H1 (cell line): ENCODE measurements at regions not wholly inside any gene's neighbourhood (a gene's known extent, or its start where the extent isn't known, plus 50 kb on each side); places are given as distances from the start of the nearest gene placed in this dataset.
A peak's percentile ranks its signal among the peaks of the same experiment; 100 is the strongest.

Experiments used
- BACH1 ChIP-seq: IDR thresholded peaks from 2 replicates; pipeline ENCODE4 v1.6.1; 2012; ENCODE audit warnings: low read length, improper control_type of control experiment
- CTCF ChIP-seq, 3 experiments: IDR thresholded peaks; 1 replicate in 2 of 3; 2 replicates in 1 of 3; pipeline versions ENCODE4 v1.5.1 to v1.6.1; 2011; ENCODE audit warnings: low read length in 3 of 3, mild to moderate bottlenecking in 3 of 3, inconsistent platforms in 2 of 3, low read depth in 1 of 3, moderate library complexity in 1 of 3; ENCODE audit not compliant: insufficient read depth in 1 of 3; ENCODE audit errors: control extremely low read depth in 1 of 3
- EP300 ChIP-seq, 2 experiments: IDR thresholded peaks; 1 replicate in 1 of 2; 2 replicates in 1 of 2; pipeline ENCODE4 v1.6.1; 2011 to 2012; ENCODE audit warnings: low read depth in 2 of 2, low read length in 2 of 2, mild to moderate bottlenecking in 2 of 2, borderline replicate concordance in 1 of 2, inconsistent platforms in 1 of 2, moderate library complexity in 1 of 2
- EZH2 ChIP-seq: fragments of 200-600 bp; sonication (generic); IDR thresholded peaks from 2 replicates; pipeline ENCODE4 v1.7.1; 2012; ENCODE audit warnings: low read depth, mild to moderate bottlenecking, moderate library complexity, low read length, inconsistent platforms; ENCODE audit not compliant: severe bottlenecking
- KDM4A ChIP-seq: IDR thresholded peaks from one replicate; pipeline ENCODE4 v1.7.1; 2012; ENCODE audit warnings: low read depth, mild to moderate bottlenecking, moderate library complexity, low read length, inconsistent platforms; ENCODE audit not compliant: severe bottlenecking
- POLR2A ChIP-seq, 2 experiments: IDR thresholded peaks; 1 replicate in 1 of 2; 2 replicates in 1 of 2; pipeline ENCODE4 v1.6.1; 2011; ENCODE audit warnings: low read depth in 2 of 2, low read length in 2 of 2, mild to moderate bottlenecking in 2 of 2; ENCODE audit errors: control extremely low read depth in 1 of 2
- POLR2AphosphoS5 ChIP-seq: IDR thresholded peaks from 2 replicates; pipeline ENCODE4 v1.6.1; 2011; ENCODE audit warnings: low read depth, low read length
- POU5F1 ChIP-seq: IDR thresholded peaks from 2 replicates; pipeline ENCODE4 v1.6.1; 2011; ENCODE audit warnings: low read depth, mild to moderate bottlenecking, low read length, moderate library complexity
- RFX5 ChIP-seq: IDR thresholded peaks from 2 replicates; pipeline ENCODE4 v1.6.1; 2011; ENCODE audit warnings: low read depth, low read length, improper control_type of control experiment, borderline replicate concordance
- SIRT6 ChIP-seq: IDR thresholded peaks from one replicate; pipeline ENCODE4 v1.7.1; 2012; ENCODE audit warnings: low read length, inconsistent platforms
- SP2 ChIP-seq: IDR thresholded peaks from 2 replicates; pipeline ENCODE4 v1.6.1; 2012; ENCODE audit warnings: mild to moderate bottlenecking, low read length, inconsistent platforms
- TAF1 ChIP-seq: IDR thresholded peaks from 2 replicates; pipeline ENCODE4 v1.6.1; 2011; ENCODE audit warnings: mild to moderate bottlenecking, low read depth, low read length
- TEAD4 ChIP-seq: IDR thresholded peaks from 2 replicates; pipeline ENCODE4 v1.6.1; 2012; ENCODE audit warnings: low read depth, low read length, inconsistent platforms, mixed read lengths
- TF ChIP-seq, protein P1 (sequence below): IDR thresholded peaks from 2 replicates; pipeline ENCODE4 v1.6.1; 2012; ENCODE audit warnings: low read length, inconsistent platforms

GRCh38 chr4:123114915-123115756, 192.7 kb upstream of the NUDT6 start:
- no peak for TF ChIP-seq TAF1
- no peak for TF ChIP-seq SIRT6
- no peak for TF ChIP-seq POLR2AphosphoS5
- TF ChIP-seq RFX5 = no peak
- no peak for TF ChIP-seq TEAD4
- no peak for TF ChIP-seq POLR2A (IDR thresholded peaks at IDR 0.05; ENCODE audit: control extremely low read depth in 1 of 2, low read depth in 2 of 2, low read length in 2 of 2)
- peak in 2 of 3 experiments; percentile 22 to 54; a peak in 3 of 4 replicates for TF ChIP-seq CTCF (IDR thresholded peaks at IDR 0.05; ENCODE audit: control extremely low read depth in 1 of 3, insufficient read depth in 1 of 3, low read depth in 1 of 3, low read length in 3 of 3)
- TF ChIP-seq BACH1 = no peak
- TF ChIP-seq EP300 (IDR thresholded peaks at IDR 0.05; ENCODE audit: borderline replicate concordance in 1 of 2, low read depth in 2 of 2, low read length in 2 of 2) = no peak
- no peak for TF ChIP-seq EZH2
- no peak for TF ChIP-seq SP2
- no peak for TF ChIP-seq KDM4A
- no peak for TF ChIP-seq POU5F1
- TF ChIP-seq, protein P1, sequence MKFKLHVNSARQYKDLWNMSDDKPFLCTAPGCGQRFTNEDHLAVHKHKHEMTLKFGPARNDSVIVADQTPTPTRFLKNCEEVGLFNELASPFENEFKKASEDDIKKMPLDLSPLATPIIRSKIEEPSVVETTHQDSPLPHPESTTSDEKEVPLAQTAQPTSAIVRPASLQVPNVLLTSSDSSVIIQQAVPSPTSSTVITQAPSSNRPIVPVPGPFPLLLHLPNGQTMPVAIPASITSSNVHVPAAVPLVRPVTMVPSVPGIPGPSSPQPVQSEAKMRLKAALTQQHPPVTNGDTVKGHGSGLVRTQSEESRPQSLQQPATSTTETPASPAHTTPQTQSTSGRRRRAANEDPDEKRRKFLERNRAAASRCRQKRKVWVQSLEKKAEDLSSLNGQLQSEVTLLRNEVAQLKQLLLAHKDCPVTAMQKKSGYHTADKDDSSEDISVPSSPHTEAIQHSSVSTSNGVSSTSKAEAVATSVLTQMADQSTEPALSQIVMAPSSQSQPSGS = no peak
